Colonic mucosa (tissue), 4 donors: ENCODE measurements at regions not wholly inside any gene's neighbourhood (a gene's known extent, or its start where the extent isn't known, plus 50 kb on each side); places are given as distances from the start of the nearest gene placed in this dataset.
A peak's percentile ranks its signal among the peaks of the same experiment; 100 is the strongest.

ENCODE experiments used
- DNase-seq: peaks from one replicate; pipeline ENCODE4 v3.0.0-alpha.2; 2020
- H3K27ac ChIP-seq: fragments of 200-600 bp; one replicate; pipeline ENCODE4 v1.8.0; 2021
- H3K27me3 ChIP-seq: fragments of 200-600 bp; one replicate; pipeline ENCODE4 v1.8.0; 2021
- H3K36me3 ChIP-seq: fragments of 200-600 bp; one replicate; pipeline ENCODE4 v1.8.0; 2021
- H3K4me1 ChIP-seq: fragments of 200-600 bp; one replicate; pipeline ENCODE4 v1.8.0; 2021; ENCODE audit warnings: mild to moderate bottlenecking
- H3K4me3 ChIP-seq: fragments of 200-600 bp; one replicate; pipeline ENCODE4 v1.8.0; 2021
- H3K9ac ChIP-seq, 2 donors: one replicate each; pipeline ENCODE4 v1.7.0; 2013; ENCODE audit warnings: control low read depth in 2 of 2, low read depth in 2 of 2, low read length in 2 of 2
- H3K9me3 ChIP-seq: fragments of 200-600 bp; one replicate; pipeline ENCODE4 v1.8.0; 2021
- CTCF ChIP-seq: fragments of 200-600 bp; IDR thresholded peaks from one replicate; pipeline ENCODE4 v1.8.0; 2022; ENCODE audit warnings: antibody characterized with exemption, mild to moderate bottlenecking
- intact Hi-C: fragments of 100-400 bp; cut with DNase I; formaldehyde crosslinking; loops from one replicate; pipeline ENCODE4 v1.14.1; 2022
- donor health status: healthy.
- donor health status: DM: no; HTN: no; CAD: no.
- donor health status: DM: no; HTN: no; CAD: no.

GRCh38 chr6:27052731-27053082, 194.8 kb upstream of the PRSS16 start:
- Histone ChIP-seq H3K27me3 (no peaks in the 10 kb centered on the region), H3K9ac (no peak overlapping the region), H3K9me3 (no peaks in the 10 kb centered on the region), H3K4me1 (no peaks in the 10 kb centered on the region), H3K27ac (no peak overlapping the region), H3K36me3 (no peaks in the 10 kb centered on the region), H3K4me3 (no peak overlapping the region)
- no peak for TF ChIP-seq CTCF
- no peak for DNase-seq
- intact Hi-C loops, result no loop called here

GRCh38 chr6:27053738-27054137, 193.8 kb upstream of the PRSS16 start:
- Histone ChIP-seq H3K4me1 (no peaks in the 10 kb centered on the region), H3K27me3 (no peaks in the 10 kb centered on the region), H3K9me3 (no peaks in the 10 kb centered on the region), H3K9ac (no peak overlapping the region), H3K4me3 (no peak overlapping the region), H3K36me3 (no peaks in the 10 kb centered on the region), H3K27ac (no peak overlapping the region)
- intact Hi-C loops, result no loop called here
- no peak for TF ChIP-seq CTCF
- DNase-seq, result no peak

- intact Hi-C loops, result no loop called here
- H3K9ac ChIP-seq, result no peak overlapping the region
- H3K36me3 ChIP-seq, result no peaks in the 10 kb centered on the region
These were observed 190.9 kb upstream of the PRSS16 start for GRCh38 chr6:27056615-27057014.

GRCh38 chr6:27059621-27060425, 187.7 kb upstream of the PRSS16 start:
- Histone ChIP-seq H3K36me3 (no peaks in the 10 kb centered on the region), H3K4me1 (no peaks in the 10 kb centered on the region), H3K27ac (no peak overlapping the region), H3K9me3 (no peaks in the 10 kb centered on the region), H3K27me3 (no peaks in the 10 kb centered on the region), H3K9ac (no peak overlapping the region), H3K4me3 (no peak overlapping the region)
- intact Hi-C loops, result no loop called here
- peak; percentile 61 for DNase-seq
- TF ChIP-seq CTCF, result no peak

More at GRCh38 chr6:27056615-27057014, 190.9 kb upstream of the PRSS16 start:
- Histone ChIP-seq H3K27ac (no peak overlapping the region), H3K27me3 (no peaks in the 10 kb centered on the region), H3K9me3 (no peaks in the 10 kb centered on the region), H3K4me3 (no peak overlapping the region), H3K4me1 (no peaks in the 10 kb centered on the region)
- no peak for TF ChIP-seq CTCF
- DNase-seq, result no peak

- no peak for TF ChIP-seq CTCF
- intact Hi-C loops, result no loop called here
- Histone ChIP-seq H3K27me3 (no peaks in the 10 kb centered on the region), H3K9me3 (no peaks in the 10 kb centered on the region), H3K9ac (no peak overlapping the region), H3K27ac (no peak overlapping the region), H3K4me1 (no peaks in the 10 kb centered on the region), H3K36me3 (no peaks in the 10 kb centered on the region), H3K4me3 (no peak overlapping the region)
- no peak for DNase-seq
These were observed 186.1 kb upstream of the PRSS16 start for GRCh38 chr6:27061235-27061993.
